Pons (tissue), 1 donor: ENCODE measurements at regions not wholly inside any gene's neighbourhood (a gene's known extent, or its start where the extent isn't known, plus 50 kb on each side); places are given as distances from the start of the nearest gene placed in this dataset.

ENCODE experiments used
- DNase-seq: peaks from one replicate; pipeline ENCODE4 v3.0.0-alpha.2; 2016; ENCODE audit warnings: low spot score

- DNase-seq: no peak
Observed at GRCh38 chr1:200354243-200354642, 55.6 kb downstream of the ZNF281 start.

- no peak for DNase-seq
Observed at GRCh38 chr1:200353232-200353631, 56.6 kb downstream of the ZNF281 start.

GRCh38 chr1:200351826-200352549, 57.8 kb downstream of the ZNF281 start:
- DNase-seq: no peak

GRCh38 chr1:200351425-200351824, 58.4 kb downstream of the ZNF281 start:
- no peak for DNase-seq

GRCh38 chr1:200346700-200347099, 63.1 kb downstream of the ZNF281 start:
- no peak for DNase-seq

- DNase-seq: no peak
Observed at GRCh38 chr1:200345520-200345919, 64.3 kb downstream of the ZNF281 start.

GRCh38 chr1:200343874-200344273, 66.0 kb downstream of the ZNF281 start:
- no peak for DNase-seq

GRCh38 chr1:200342511-200343311, 67.1 kb downstream of the ZNF281 start:
- DNase-seq: no peak

GRCh38 chr1:200338451-200338850, 71.4 kb downstream of the ZNF281 start:
- no peak for DNase-seq

GRCh38 chr1:200337831-200338230, 72.0 kb downstream of the ZNF281 start:
- DNase-seq: no peak

GRCh38 chr1:200337410-200337809, 72.4 kb downstream of the ZNF281 start:
- DNase-seq: no peak

GRCh38 chr1:200336901-200337391, 72.9 kb downstream of the ZNF281 start:
- DNase-seq: no peak

GRCh38 chr1:200336101-200336845, 73.6 kb downstream of the ZNF281 start:
- DNase-seq: no peak

- DNase-seq: no peak
Observed at GRCh38 chr1:200334661-200335256, 75.1 kb downstream of the ZNF281 start.

GRCh38 chr1:200333329-200333728, 76.5 kb downstream of the ZNF281 start:
- no peak for DNase-seq

GRCh38 chr1:200332716-200333115, 77.1 kb downstream of the ZNF281 start:
- no peak for DNase-seq

GRCh38 chr1:200330741-200331428, 79.0 kb downstream of the ZNF281 start:
- no peak for DNase-seq

- DNase-seq: no peak
Observed at GRCh38 chr1:200329208-200329882, 80.5 kb downstream of the ZNF281 start.

- DNase-seq: no peak
Observed at GRCh38 chr1:200328379-200328778, 81.5 kb downstream of the ZNF281 start.

GRCh38 chr1:200323856-200324400, 85.9 kb downstream of the ZNF281 start:
- DNase-seq: no peak

- no peak for DNase-seq
Observed at GRCh38 chr1:200319148-200319547, 90.7 kb downstream of the ZNF281 start.
